Gastroesophageal sphincter (tissue), 2 donors: ENCODE measurements at regions not wholly inside any gene's neighbourhood (a gene's known extent, or its start where the extent isn't known, plus 50 kb on each side); places are given as distances from the start of the nearest gene placed in this dataset.

Experiments used
- POLR2A ChIP-seq, 2 donors: fragments of 450-650 bp; IDR thresholded peaks; one replicate each; pipeline ENCODE4 v1.6.1; 2017; ENCODE audit warnings: antibody characterized with exemption in 2 of 2, mild to moderate bottlenecking in 2 of 2, moderate library complexity in 1 of 2
- POLR2AphosphoS5 ChIP-seq: sonication (generic); formaldehyde crosslinking; IDR thresholded peaks from one replicate; pipeline ENCODE4 v1.6.1; 2017; ENCODE audit warnings: antibody characterized with exemption

- TF ChIP-seq POLR2A (IDR thresholded peaks at IDR 0.05) (no peak), POLR2AphosphoS5 (no peak)
Measured at GRCh38 chr5:157912621-157913325, 53.8 kb upstream of the CLINT1 start.
